SK-N-SH (cell line): ENCODE measurements at regions not wholly inside any gene's neighbourhood (a gene's known extent, or its start where the extent isn't known, plus 50 kb on each side); places are given as distances from the start of the nearest gene placed in this dataset.

Source experiments
- CTCF ChIA-PET: fragments of 300-600, 350-600 bp; formaldehyde crosslinking; extraction: SDS; loops from one replicate; lab custom pipeline; 2021; lab: Yijun Ruan, JAX
- POLR2A ChIA-PET: fragments of 350-600 bp; sonication (Branson Sonifier 250); formaldehyde crosslinking; extraction: SDS; loops from one replicate; lab custom pipeline; 2020; ENCODE audit warnings: antibody characterized with exemption, inconsistent platforms; lab: Yijun Ruan, JAX
- DNase-seq: peaks from one replicate; pipeline ENCODE4 v3.0.0; 2012
- H2AFZ ChIP-seq: fragments of 200-600 bp; sonication (generic); 2 replicates; pipeline ENCODE4 v1.8.1; 2016; ENCODE audit warnings: antibody characterized with exemption, mild to moderate bottlenecking, low read depth
- H3F3A ChIP-seq: fragments of 200-600 bp; sonication (generic); replicated peaks from 2 replicates; pipeline ENCODE3; 2016; ENCODE audit warnings: antibody characterized with exemption, mild to moderate bottlenecking; ENCODE audit not compliant: insufficient read depth
- H3K27ac ChIP-seq, 2 experiments: fragments of 200-500 bp in 1 of 2; fragments of 200-600 bp in 1 of 2; sonication (Bioruptor generic) in 1 of 2; sonication (generic), shearing (Covaris generic) in 1 of 2; 2 replicates each; pipeline versions ENCODE4 v1.5.1 to v1.6.1; 2014 to 2016; ENCODE audit warnings: low read depth in 2 of 2, inconsistent platforms in 1 of 2, low read length in 1 of 2, mild to moderate bottlenecking in 1 of 2, mixed read lengths in 1 of 2
- H3K27me3 ChIP-seq: fragments of 200-600 bp; sonication (generic), shearing (Covaris generic); 2 replicates; pipeline ENCODE4 v1.6.1; 2016; ENCODE audit warnings: mixed run types; ENCODE audit not compliant: insufficient read depth
- H3K36me3 ChIP-seq, 2 experiments: fragments of 200-500 bp in 1 of 2; fragments of 200-600 bp in 1 of 2; sonication (Bioruptor generic) in 1 of 2; sonication (generic) in 1 of 2; replicated peaks in 1 of 2; 2 replicates each; pipeline versions ENCODE3 to v1.5.1; 2014 to 2016; ENCODE audit warnings: low read length in 1 of 2, mild to moderate bottlenecking in 1 of 2; ENCODE audit not compliant: insufficient read depth in 2 of 2, control insufficient read depth in 1 of 2
- H3K4me1 ChIP-seq, 2 experiments: fragments of 200-500 bp in 1 of 2; fragments of 200-600 bp in 1 of 2; sonication (Bioruptor generic) in 1 of 2; sonication (generic), shearing (Covaris generic) in 1 of 2; 2 replicates each; pipeline versions ENCODE4 v1.5.1 to v1.6.1; 2014 to 2016; ENCODE audit warnings: low read depth in 1 of 2, low read length in 1 of 2, mixed run types in 1 of 2; ENCODE audit not compliant: insufficient read depth in 2 of 2, control insufficient read depth in 1 of 2
- H3K4me2 ChIP-seq: fragments of 200-600 bp; sonication (generic), shearing (Covaris generic); 2 replicates; pipeline ENCODE4 v1.6.1; 2017; ENCODE audit warnings: mixed run types
- H3K4me3 ChIP-seq, 2 experiments: fragments of 200-500 bp in 1 of 2; fragments of 200-600 bp in 1 of 2; sonication (Bioruptor generic) in 1 of 2; sonication (generic), shearing (Covaris generic) in 1 of 2; 2 replicates each; pipeline versions ENCODE4 v1.5.1 to v1.8.1; 2014 to 2016; ENCODE audit warnings: low read depth in 2 of 2, inconsistent platforms in 1 of 2, low read length in 1 of 2, mild to moderate bottlenecking in 1 of 2, mixed read lengths in 1 of 2, moderate library complexity in 1 of 2
- H3K79me2 ChIP-seq: fragments of 200-600 bp; sonication (generic); 2 replicates; pipeline ENCODE4 v1.8.1; 2017; ENCODE audit warnings: mild to moderate bottlenecking; ENCODE audit not compliant: insufficient read depth
- H3K9ac ChIP-seq: fragments of 200-600 bp; sonication (generic); 2 replicates; pipeline ENCODE4 v1.6.1; 2017; ENCODE audit warnings: mixed run types
- H3K9me2 ChIP-seq: fragments of 200-600 bp; sonication (generic); 2 replicates; pipeline ENCODE4 v1.6.1; 2017; ENCODE audit warnings: mixed run types
- H3K9me3 ChIP-seq: fragments of 200-600 bp; sonication (generic); 2 replicates; pipeline ENCODE4 v1.6.1; 2017; ENCODE audit warnings: mixed run types, mild to moderate bottlenecking, moderate library complexity
- H4K20me1 ChIP-seq: fragments of 200-600 bp; sonication (generic); 2 replicates; pipeline ENCODE4 v1.6.1; 2017; ENCODE audit warnings: mild to moderate bottlenecking, mixed run types; ENCODE audit not compliant: insufficient read depth
- ELF1 ChIP-seq: IDR thresholded peaks from 2 replicates; pipeline ENCODE4 v1.4.0; 2012
- EZH2phosphoT487 ChIP-seq: fragments of 200-600 bp; sonication (generic); IDR thresholded peaks from 2 replicates; pipeline ENCODE4 v1.6.1; 2017; ENCODE audit warnings: low read depth, mixed run types, mild to moderate bottlenecking, antibody characterized with exemption, moderate library complexity, borderline replicate concordance
- FOSL2 ChIP-seq: IDR thresholded peaks from 2 replicates; pipeline ENCODE4 v1.4.0; 2012; ENCODE audit warnings: low read depth, mild to moderate bottlenecking, moderate library complexity, borderline replicate concordance
- GATA2 ChIP-seq: sonication (generic); formaldehyde crosslinking; IDR thresholded peaks from 2 replicates; pipeline ENCODE4 v1.5.0; 2020; ENCODE audit warnings: mild to moderate bottlenecking, missing genetic modification reagents
- NFIC ChIP-seq: IDR thresholded peaks from 2 replicates; pipeline ENCODE4 v1.4.0; 2012; ENCODE audit warnings: borderline replicate concordance
- NRF1 ChIP-seq: IDR thresholded peaks from 2 replicates; pipeline ENCODE4 v1.6.1; 2012; ENCODE audit warnings: low read depth, mild to moderate bottlenecking, low read length
- RAD21 ChIP-seq: IDR thresholded peaks from 2 replicates; pipeline ENCODE4 v1.6.1; 2012; ENCODE audit warnings: mild to moderate bottlenecking, low read length
- RFX5 ChIP-seq: IDR thresholded peaks from 2 replicates; pipeline ENCODE4 v1.6.1; 2012; ENCODE audit warnings: mild to moderate bottlenecking, improper control_type of control experiment, low read length
- TAF1 ChIP-seq: IDR thresholded peaks from 2 replicates; pipeline ENCODE4 v1.6.1; 2012; ENCODE audit warnings: low read depth, mild to moderate bottlenecking, low read length, moderate library complexity, borderline replicate concordance
- TCF12 ChIP-seq: IDR thresholded peaks from 2 replicates; pipeline ENCODE4 v1.4.0; 2012
- WGBS: methylation state at CpG from one replicate; pipeline ENCODE4 v1.1.6; 2017; ENCODE audit warnings: low lambda C conversion rate; 5-methylcytosine and 5-hydroxymethylcytosine counted together
- TF ChIP-seq, protein P1 (sequence below): IDR thresholded peaks from 2 replicates; pipeline ENCODE4 v1.4.0; 2012; ENCODE audit warnings: low read depth, borderline replicate concordance
- TF ChIP-seq, protein P2 (sequence below): IDR thresholded peaks from 2 replicates; pipeline ENCODE4; 2012
- TF ChIP-seq, protein P3 (sequence below): IDR thresholded peaks from 2 replicates; pipeline ENCODE4 v1.4.0; 2012; ENCODE audit warnings: low read depth
- TF ChIP-seq, protein P4 (sequence below): fragments of 150-350 bp; IDR thresholded peaks from 2 replicates; pipeline ENCODE4 v1.6.1; 2017; ENCODE audit warnings: antibody characterized with exemption, low read length, low read depth, borderline replicate concordance
- TF ChIP-seq, protein P5 (sequence below): fragments of 150-350 bp; IDR thresholded peaks from 2 replicates; pipeline ENCODE4 v1.6.1; 2016; ENCODE audit warnings: mild to moderate bottlenecking, low read depth, low read length
- TF ChIP-seq, protein P6 (sequence below): IDR thresholded peaks from 2 replicates; pipeline ENCODE4 v1.6.1; 2012; ENCODE audit warnings: mild to moderate bottlenecking, low read depth, low read length, moderate library complexity

DNA sequence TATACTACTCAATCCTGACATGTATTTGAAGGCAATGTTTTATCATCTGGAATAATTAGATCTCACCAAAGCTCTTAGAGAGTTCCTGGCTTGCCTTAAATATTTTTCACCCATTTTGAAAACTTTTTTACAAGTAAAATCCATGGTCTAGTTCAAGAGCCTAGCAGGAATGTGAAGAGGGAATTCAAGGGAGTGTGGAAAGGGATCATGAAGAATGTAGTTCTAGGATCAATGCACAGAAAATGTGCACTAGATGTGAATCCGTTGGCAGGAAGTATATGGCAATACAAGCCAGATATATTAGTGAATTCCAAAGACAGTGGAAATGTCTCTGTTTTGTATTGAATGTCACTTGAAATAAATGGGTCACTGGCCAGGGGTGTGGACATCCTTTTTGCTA, 167.9 kb upstream of the MOCS2 start:
- Histone ChIP-seq H3K36me3 (no peaks in the 10 kb centered on the region), H3K27ac (no peak overlapping the region), H2AFZ (peak overlapping the region; percentile 45; the same call in 1 of the 2 replicates), H3K9ac (no peak overlapping the region), H3K4me1 (no peaks in the 10 kb centered on the region), H3F3A (peaks cover 2% of the 10 kb centered on the region), H3K79me2 (no peaks in the 10 kb centered on the region), H3K9me2 (no peaks in the 10 kb centered on the region)
- CTCF ChIA-PET, result no interaction called here
- TF ChIP-seq NFIC (no peak), TCF12 (peak; percentile 22; the same call in 1 of the 2 replicates), RAD21 (no peak)
- TF ChIP-seq, all 33 proteins: peak for 1
- no peak for DNase-seq
- 38% methylated on average over 1 of the region's 1 CpG for WGBS
- Histone ChIP-seq H3K27me3 (no peaks in the 10 kb centered on the region), H3K4me2 (no peak overlapping the region), H3K9me3 (no peaks in the 10 kb centered on the region), H4K20me1 (no peaks in the 10 kb centered on the region), H3K4me3 (no peak overlapping the region)
- POLR2A ChIA-PET, result no interaction called here

DNA sequence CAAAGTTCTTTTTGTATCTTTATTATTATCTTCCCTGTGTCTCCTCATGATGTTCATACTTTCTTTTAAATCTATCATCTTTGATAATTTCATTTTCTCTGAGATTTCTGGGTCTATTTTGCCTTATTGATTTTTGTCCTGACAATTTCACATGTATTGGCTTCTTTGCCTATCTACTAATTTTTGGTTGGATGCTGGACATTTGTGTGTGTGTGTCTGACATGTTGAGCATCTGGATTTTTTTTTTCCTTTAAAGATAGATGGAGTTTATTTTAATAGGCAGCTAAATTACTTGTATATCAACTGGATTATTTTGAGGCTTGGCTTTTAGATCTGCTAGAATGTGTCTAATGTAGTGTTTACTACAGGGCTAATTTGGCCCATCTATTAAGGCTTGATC, 178.0 kb upstream of the MOCS2 start:
- Histone ChIP-seq H3K27me3 (no peaks in the 10 kb centered on the region), H3K9ac (no peak overlapping the region), H3K27ac (no peak overlapping the region), H3K36me3 (peaks cover 0 to 10% of the 10 kb centered on the region in 2 experiments)
- DNase-seq, result no peak
- POLR2A ChIA-PET, result no interaction called here
- TF ChIP-seq, protein P1, sequence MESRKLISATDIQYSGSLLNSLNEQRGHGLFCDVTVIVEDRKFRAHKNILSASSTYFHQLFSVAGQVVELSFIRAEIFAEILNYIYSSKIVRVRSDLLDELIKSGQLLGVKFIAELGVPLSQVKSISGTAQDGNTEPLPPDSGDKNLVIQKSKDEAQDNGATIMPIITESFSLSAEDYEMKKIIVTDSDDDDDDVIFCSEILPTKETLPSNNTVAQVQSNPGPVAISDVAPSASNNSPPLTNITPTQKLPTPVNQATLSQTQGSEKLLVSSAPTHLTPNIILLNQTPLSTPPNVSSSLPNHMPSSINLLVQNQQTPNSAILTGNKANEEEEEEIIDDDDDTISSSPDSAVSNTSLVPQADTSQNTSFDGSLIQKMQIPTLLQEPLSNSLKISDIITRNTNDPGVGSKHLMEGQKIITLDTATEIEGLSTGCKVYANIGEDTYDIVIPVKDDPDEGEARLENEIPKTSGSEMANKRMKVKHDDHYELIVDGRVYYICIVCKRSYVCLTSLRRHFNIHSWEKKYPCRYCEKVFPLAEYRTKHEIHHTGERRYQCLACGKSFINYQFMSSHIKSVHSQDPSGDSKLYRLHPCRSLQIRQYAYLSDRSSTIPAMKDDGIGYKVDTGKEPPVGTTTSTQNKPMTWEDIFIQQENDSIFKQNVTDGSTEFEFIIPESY, result no peak
- no peak for TF ChIP-seq NRF1
- TF ChIP-seq RFX5, result no peak
- TF ChIP-seq TCF12, result no peak
- no peak for TF ChIP-seq EZH2phosphoT487
- TF ChIP-seq FOSL2, result no peak
- TF ChIP-seq, protein P2, sequence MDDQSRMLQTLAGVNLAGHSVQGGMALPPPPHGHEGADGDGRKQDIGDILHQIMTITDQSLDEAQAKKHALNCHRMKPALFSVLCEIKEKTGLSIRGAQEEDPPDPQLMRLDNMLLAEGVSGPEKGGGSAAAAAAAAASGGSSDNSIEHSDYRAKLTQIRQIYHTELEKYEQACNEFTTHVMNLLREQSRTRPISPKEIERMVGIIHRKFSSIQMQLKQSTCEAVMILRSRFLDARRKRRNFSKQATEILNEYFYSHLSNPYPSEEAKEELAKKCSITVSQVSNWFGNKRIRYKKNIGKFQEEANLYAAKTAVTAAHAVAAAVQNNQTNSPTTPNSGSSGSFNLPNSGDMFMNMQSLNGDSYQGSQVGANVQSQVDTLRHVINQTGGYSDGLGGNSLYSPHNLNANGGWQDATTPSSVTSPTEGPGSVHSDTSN, result no peak
- TF ChIP-seq GATA2 (CRISPR knock-in tag), result no peak
- no peak for TF ChIP-seq TAF1
- TF ChIP-seq, protein P3, sequence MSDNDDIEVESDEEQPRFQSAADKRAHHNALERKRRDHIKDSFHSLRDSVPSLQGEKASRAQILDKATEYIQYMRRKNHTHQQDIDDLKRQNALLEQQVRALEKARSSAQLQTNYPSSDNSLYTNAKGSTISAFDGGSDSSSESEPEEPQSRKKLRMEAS, result no peak
- TF ChIP-seq, protein P4, sequence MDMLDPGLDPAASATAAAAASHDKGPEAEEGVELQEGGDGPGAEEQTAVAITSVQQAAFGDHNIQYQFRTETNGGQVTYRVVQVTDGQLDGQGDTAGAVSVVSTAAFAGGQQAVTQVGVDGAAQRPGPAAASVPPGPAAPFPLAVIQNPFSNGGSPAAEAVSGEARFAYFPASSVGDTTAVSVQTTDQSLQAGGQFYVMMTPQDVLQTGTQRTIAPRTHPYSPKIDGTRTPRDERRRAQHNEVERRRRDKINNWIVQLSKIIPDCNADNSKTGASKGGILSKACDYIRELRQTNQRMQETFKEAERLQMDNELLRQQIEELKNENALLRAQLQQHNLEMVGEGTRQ, result no peak
- TF ChIP-seq, protein P5, sequence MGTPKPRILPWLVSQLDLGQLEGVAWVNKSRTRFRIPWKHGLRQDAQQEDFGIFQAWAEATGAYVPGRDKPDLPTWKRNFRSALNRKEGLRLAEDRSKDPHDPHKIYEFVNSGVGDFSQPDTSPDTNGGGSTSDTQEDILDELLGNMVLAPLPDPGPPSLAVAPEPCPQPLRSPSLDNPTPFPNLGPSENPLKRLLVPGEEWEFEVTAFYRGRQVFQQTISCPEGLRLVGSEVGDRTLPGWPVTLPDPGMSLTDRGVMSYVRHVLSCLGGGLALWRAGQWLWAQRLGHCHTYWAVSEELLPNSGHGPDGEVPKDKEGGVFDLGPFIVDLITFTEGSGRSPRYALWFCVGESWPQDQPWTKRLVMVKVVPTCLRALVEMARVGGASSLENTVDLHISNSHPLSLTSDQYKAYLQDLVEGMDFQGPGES, result no peak
- TF ChIP-seq ELF1, result no peak
- TF ChIP-seq, protein P6, sequence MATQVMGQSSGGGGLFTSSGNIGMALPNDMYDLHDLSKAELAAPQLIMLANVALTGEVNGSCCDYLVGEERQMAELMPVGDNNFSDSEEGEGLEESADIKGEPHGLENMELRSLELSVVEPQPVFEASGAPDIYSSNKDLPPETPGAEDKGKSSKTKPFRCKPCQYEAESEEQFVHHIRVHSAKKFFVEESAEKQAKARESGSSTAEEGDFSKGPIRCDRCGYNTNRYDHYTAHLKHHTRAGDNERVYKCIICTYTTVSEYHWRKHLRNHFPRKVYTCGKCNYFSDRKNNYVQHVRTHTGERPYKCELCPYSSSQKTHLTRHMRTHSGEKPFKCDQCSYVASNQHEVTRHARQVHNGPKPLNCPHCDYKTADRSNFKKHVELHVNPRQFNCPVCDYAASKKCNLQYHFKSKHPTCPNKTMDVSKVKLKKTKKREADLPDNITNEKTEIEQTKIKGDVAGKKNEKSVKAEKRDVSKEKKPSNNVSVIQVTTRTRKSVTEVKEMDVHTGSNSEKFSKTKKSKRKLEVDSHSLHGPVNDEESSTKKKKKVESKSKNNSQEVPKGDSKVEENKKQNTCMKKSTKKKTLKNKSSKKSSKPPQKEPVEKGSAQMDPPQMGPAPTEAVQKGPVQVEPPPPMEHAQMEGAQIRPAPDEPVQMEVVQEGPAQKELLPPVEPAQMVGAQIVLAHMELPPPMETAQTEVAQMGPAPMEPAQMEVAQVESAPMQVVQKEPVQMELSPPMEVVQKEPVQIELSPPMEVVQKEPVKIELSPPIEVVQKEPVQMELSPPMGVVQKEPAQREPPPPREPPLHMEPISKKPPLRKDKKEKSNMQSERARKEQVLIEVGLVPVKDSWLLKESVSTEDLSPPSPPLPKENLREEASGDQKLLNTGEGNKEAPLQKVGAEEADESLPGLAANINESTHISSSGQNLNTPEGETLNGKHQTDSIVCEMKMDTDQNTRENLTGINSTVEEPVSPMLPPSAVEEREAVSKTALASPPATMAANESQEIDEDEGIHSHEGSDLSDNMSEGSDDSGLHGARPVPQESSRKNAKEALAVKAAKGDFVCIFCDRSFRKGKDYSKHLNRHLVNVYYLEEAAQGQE, result no peak
- no peak for TF ChIP-seq NFIC
- TF ChIP-seq, all 33 proteins: peak for 0
- Histone ChIP-seq H3K4me3 (no peak overlapping the region), H3K9me2 (no peaks in the 10 kb centered on the region), H3K79me2 (no peaks in the 10 kb centered on the region), H4K20me1 (no peaks in the 10 kb centered on the region), H3K4me2 (no peak overlapping the region), H2AFZ (no peak overlapping the region), H3F3A (peaks cover 4% of the 10 kb centered on the region), H3K9me3 (0 out of 2 replicates have a peak, but pooled peaks cover 5% of the 10 kb centered on the region), H3K4me1 (no peaks in the 10 kb centered on the region)
- CTCF ChIA-PET, result no interaction called here
